ENCODE measurements at regions not wholly inside any gene's neighbourhood (a gene's known extent, or its start where the extent isn't known, plus 50 kb on each side); places are given as distances from the start of the nearest gene placed in this dataset.

- TF ChIP-seq SRF (CRISPR knock-in tag; IDR thresholded peaks at IDR 0.05) (no peak), ZKSCAN8 (CRISPR knock-in tag; IDR thresholded peaks at IDR 0.05) (peak; percentile 87), ZFPM2 (CRISPR knock-in tag; IDR thresholded peaks at IDR 0.05) (no peak), AFF4 (CRISPR knock-in tag; IDR thresholded peaks at IDR 0.05) (no peak), SRSF3 (IDR thresholded peaks at IDR 0.05; ENCODE audit: insufficient read depth, low read length) (no peak), MNT (conservative IDR thresholded peaks at IDR 0.05) (peak in 1 of 2 experiments; percentile 75; a peak in 2 of 4 replicates), GTF2A2 (tag; IDR thresholded peaks at IDR 0.05) (no peak), MCM2 (IDR thresholded peaks at IDR 0.05; ENCODE audit: low read depth) (no peak), BRD4 (IDR thresholded peaks at IDR 0.05) (no peak), PRDM10 (IDR thresholded peaks at IDR 0.05; ENCODE audit: partially characterized antibody) (no peak), ZNF232 (CRISPR knock-in tag; IDR thresholded peaks at IDR 0.05) (no peak), ZNF696 (CRISPR knock-in tag; conservative IDR thresholded peaks at IDR 0.05) (no peak), NR2C1 (IDR thresholded peaks at IDR 0.05) (peak; percentile 82), NR2C1 (tag; IDR thresholded peaks at IDR 0.05) (peak; percentile 85), TFE3 (CRISPR knock-in tag; IDR thresholded peaks at IDR 0.05) (no peak), HIVEP1 (CRISPR knock-in tag; IDR thresholded peaks at IDR 0.05) (no peak), ATF7 (IDR thresholded peaks at IDR 0.05) (peak; percentile 69)
Observed at GRCh38 chr10:46216836-46217751, 69.7 kb upstream of the ANTXRL start (continued).

All from K562 (cell line).